Mesenchymal stem cell (in vitro differentiated cells and primary cell): ENCODE measurements at regions not wholly inside any gene's neighbourhood (a gene's known extent, or its start where the extent isn't known, plus 50 kb on each side); places are given as distances from the start of the nearest gene placed in this dataset. TPM values are rescaled to one million over a fixed set of nuclear protein-coding genes. Genes with fewer than 3 reads are reported as not detected.

Experiments
- small RNA-seq: library from polyadenylated mRNA; stranded (forward); fragments of <200 nt; extraction: miRNeasy Mini kit (QIAGEN cat#:217004); gene quantifications from one replicate; pipeline ENCODE3, GENCODE V24; 2013; ENCODE audit warnings: low read depth

Small RNAs in the stretch of these regions (small RNA-seq; reads per million reads assigned to genes)
- gene RN7SL822P = not detected
- gene RNU6-746P = not detected
